ENCODE measurements at regions not wholly inside any gene's neighbourhood (a gene's known extent, or its start where the extent isn't known, plus 50 kb on each side); places are given as distances from the start of the nearest gene placed in this dataset.

- TF ChIP-seq RAD21 (IDR thresholded peaks at IDR 0.05; ENCODE audit: low read length) = no peak
- TF ChIP-seq CTCF (conservative IDR thresholded peaks at IDR 0.05; ENCODE audit: low read depth, low read length) = no peak
- no peak for TF ChIP-seq CEBPB (IDR thresholded peaks at IDR 0.05; ENCODE audit: low read depth, low read length)
- no peak for TF ChIP-seq POLR2A (IDR thresholded peaks at IDR 0.05; ENCODE audit: low read depth, low read length)
- TF ChIP-seq MXI1 (IDR thresholded peaks at IDR 0.05; ENCODE audit: borderline replicate concordance, low read depth, low read length) = no peak
- TF ChIP-seq RFX5 (IDR thresholded peaks at IDR 0.05; ENCODE audit: low read depth, low read length) = no peak
- TF ChIP-seq RCOR1 (IDR thresholded peaks at IDR 0.05; ENCODE audit: insufficient replicate concordance, low read length) = no peak
- no peak for TF ChIP-seq BHLHE40 (IDR thresholded peaks at IDR 0.05; ENCODE audit: low read depth, low read length)
- no peak for TF ChIP-seq ELK1 (IDR thresholded peaks at IDR 0.05; ENCODE audit: borderline replicate concordance, low read depth, low read length)
- TF ChIP-seq FOS (IDR thresholded peaks at IDR 0.05; ENCODE audit: low read depth, low read length) = no peak
Measured at GRCh38 chr3:31445701-31446100, 87.0 kb upstream of the STT3B start.

Data from IMR-90 (cell line).